EH (cell line): ENCODE measurements at regions not wholly inside any gene's neighbourhood (a gene's known extent, or its start where the extent isn't known, plus 50 kb on each side); places are given as distances from the start of the nearest gene placed in this dataset.
"Not testable (repeated sequence)": the region's sequence is repeated elsewhere in the genome, so short reads cannot be mapped to it uniquely, and the experiment has no call there.

Experiments used
- DNase-seq: peaks from one replicate; pipeline ENCODE4 v3.0.0-alpha.2; 2015; ENCODE audit warnings: low read depth

- no peak for DNase-seq
These were observed 773.3 kb upstream of the DEFB115 start for GRCh38 chr20:30484009-30484748.

DNA sequence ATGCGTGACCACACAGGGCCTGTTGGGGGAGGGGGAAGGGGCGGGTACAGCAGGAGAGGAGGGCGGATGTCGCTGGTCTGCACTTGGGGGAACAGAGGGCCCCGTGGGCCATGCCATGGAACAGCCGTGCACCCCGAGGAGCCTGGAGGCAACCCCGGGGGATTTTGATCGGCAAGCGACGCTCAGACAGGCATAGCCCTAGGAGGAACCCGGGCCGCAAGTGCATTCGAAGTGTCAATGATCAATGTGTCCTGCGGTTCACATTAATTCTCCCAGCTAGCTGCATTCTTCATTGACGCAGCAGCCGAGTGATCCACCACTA lies 772.8 kb upstream of the DEFB115 start:
- DNase-seq = no peak

DNA sequence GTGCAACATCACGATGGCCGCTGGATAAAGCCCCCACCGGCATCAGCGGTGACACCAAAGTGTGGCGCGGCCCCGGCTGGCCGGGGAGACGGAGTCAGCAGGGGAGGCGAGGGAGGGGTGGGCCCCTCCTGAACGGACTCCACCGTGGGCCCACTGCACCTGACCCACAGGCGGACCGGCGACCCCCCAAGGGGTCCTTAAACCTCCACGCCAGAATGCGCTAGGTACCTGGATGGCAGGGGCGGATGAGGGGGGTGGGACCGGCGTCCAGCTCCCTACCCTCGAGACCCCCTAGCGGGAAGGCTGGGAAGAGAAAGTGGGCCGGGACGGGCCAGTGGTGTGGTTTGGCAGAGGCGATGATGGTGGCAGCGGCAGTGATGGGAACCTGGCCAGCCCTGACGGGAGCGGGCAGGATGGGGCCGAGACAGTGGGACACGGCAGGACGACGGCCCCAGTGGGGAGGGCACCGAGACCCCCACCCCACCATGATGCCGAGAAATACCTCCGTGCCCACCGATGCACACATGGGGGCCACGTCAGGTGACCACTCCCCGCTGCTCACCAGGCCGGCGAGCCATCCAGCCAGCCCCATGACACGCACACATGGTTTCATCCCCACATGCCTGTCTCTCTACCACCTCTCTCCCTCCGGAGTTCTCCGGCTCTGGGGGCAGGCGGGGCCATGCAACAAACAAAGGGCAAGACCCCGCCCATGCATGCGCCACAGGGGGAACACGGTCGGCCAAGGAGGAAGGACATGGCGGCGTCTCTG lies 771.9 kb upstream of the DEFB115 start:
- DNase-seq = no peak

GRCh38 chr20:30486103-30486478 lies 771.4 kb upstream of the DEFB115 start:
- DNase-seq = no peak

GRCh38 chr20:30487461-30487860 lies 770.0 kb upstream of the DEFB115 start:
- DNase-seq = not testable (repeated sequence)

GRCh38 chr20:30487947-30488926 lies 769.2 kb upstream of the DEFB115 start:
- no peak for DNase-seq

- DNase-seq = no peak
These were observed 768.4 kb upstream of the DEFB115 start for GRCh38 chr20:30488941-30489613.

DNA sequence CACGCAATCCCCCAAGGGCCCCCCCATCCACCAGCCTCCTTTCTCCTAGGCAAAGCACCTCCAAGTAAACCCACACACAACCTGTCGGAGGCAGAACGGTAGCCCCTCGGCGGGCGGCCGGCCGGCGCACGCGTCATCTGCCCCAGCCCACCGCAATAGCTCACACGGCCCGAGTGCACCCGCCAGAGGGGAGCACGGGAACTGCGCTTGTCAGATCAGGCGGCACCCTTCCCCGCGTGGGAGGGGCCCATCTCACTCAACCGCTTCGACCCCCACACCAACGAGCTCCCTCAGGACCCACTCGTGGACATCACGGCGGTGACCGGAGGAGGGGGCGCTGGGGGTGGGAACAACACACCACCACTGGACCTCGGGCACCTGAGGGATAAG lies 767.9 kb upstream of the DEFB115 start:
- no peak for DNase-seq

DNA sequence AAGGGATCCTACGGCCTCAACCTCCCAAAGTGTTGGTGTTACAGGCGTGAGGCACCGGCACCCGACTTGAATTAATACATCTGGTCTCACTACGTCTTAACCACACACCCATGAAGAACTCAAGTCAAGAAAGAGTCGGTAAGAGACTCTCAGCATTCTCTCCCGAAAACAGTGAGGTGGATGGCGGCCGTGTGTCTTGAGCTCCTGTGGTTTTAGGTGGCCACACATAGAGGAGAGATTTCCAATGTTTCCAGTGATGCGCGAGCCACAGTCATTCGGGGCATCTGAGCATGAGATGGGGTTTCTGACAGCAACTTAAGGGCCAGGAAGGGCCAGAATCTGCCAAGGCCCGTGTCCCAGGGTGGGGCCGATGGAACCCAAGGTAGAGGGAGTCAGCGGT lies 766.4 kb upstream of the DEFB115 start:
- no peak for DNase-seq

DNA sequence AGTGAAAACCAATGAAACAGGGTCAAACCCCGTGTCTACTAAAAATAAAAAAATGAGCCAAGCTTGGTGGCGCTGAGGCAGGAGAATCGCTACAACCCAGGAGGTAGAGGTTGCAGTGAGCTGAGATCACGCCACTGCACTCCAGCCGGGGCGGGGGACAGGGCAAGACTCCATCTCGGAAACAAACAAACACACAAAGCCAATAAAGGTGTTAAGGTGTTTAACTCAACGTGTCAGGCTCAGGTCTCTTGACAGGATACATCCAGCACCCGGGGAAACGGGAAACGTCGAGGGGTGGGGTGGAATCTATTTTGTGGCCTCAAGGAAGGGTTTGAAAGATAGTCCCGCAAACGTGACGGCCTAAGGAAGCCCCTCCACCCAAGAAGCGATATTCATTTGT lies 760.8 kb upstream of the DEFB115 start:
- not testable (repeated sequence) for DNase-seq

DNA sequence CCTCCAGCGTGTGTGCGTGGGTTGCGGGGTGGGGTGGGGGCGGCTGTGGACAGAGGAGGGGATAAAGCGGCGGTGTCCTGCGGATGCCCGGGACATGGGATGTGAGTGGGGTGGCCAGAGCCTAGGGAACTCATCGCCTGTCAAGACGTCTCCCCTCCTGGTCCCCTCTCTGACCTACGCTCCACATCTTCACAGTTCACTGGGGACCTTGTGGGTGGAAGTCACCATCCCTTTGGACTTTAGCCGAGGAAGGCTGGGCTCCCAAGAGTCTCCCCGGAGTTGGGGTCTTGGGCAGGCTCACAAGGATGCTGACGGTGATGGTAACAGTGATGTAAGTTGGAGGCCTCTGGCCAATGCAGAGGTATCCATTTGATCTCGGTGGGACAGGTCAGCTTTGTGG lies 760.3 kb upstream of the DEFB115 start:
- not testable (repeated sequence) for DNase-seq

GRCh38 chr20:30499123-30499522 lies 758.3 kb upstream of the DEFB115 start:
- no peak for DNase-seq

- DNase-seq = not testable (repeated sequence)
These were observed 757.6 kb upstream of the DEFB115 start for GRCh38 chr20:30499716-30500446.

DNA sequence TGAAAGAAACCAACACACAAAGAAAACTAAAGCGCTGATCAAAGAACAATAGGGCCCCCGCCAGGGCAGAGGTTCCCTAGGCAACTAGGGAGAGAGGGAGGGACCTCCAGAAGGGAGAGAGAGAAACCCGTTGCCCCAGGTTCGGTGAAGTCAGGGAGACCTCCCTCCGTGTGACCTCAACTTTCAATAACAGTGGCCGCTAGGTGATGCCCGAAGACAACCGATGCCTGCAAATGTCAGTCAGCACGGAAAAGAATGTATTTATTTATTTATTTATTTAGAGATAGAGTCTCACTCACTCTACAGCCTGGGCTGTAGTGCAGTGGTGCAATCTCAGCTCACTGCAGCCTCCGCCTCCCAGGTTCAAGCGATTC lies 757.0 kb upstream of the DEFB115 start:
- not testable (repeated sequence) for DNase-seq

DNA sequence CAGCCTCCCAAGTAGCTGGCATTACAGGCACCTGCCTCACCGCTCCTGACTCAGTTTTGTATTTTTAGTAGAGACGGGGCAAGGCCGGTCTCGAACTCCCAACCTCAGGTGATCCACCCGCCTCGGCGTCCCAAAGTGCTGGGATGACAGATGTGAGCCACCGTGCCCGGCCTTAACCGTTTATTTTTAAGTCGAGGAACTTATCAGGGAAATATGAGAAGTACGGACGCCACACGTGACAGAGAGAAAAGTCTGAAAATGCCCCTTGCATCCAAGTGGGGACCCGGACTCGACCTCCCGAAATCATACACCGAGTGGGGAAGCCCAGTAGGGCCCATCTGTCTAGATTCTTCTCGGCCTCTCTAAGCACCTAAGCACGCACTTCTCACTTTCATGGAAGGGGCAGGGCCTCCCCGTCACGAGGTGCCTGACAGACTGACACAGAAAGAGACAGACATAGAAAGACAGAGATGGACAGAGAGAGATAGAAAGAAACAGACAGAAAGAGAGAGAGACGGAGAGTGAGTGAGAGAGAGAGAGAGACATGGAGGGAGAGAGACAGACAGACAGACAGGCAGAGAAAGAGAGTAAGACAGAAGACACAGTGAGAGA lies 756.5 kb upstream of the DEFB115 start:
- no peak for DNase-seq

DNA sequence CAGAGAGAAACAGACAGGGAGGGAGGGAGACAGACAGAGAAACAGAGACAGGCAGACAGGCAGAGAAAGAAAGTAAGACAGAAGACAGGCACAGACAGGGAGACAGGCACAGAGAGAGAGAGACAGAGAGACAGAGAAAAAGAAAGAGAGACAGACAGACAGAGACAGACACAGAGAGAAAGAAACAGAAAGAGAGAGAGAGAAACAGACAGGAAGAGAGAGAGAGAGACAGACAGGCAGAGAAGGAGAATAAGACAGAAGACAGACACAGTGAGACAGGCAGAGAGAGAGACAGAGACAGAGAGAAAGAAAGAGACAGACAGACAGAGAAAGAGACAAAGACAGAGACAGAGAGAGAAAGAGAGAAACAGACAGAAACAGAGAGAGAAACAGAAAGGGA lies 754.8 kb upstream of the DEFB115 start:
- DNase-seq = no peak

GRCh38 chr20:30503204-30503603 lies 754.3 kb upstream of the DEFB115 start:
- DNase-seq = not testable (repeated sequence)

GRCh38 chr20:30503992-30504570 lies 753.4 kb upstream of the DEFB115 start:
- no peak for DNase-seq

DNA sequence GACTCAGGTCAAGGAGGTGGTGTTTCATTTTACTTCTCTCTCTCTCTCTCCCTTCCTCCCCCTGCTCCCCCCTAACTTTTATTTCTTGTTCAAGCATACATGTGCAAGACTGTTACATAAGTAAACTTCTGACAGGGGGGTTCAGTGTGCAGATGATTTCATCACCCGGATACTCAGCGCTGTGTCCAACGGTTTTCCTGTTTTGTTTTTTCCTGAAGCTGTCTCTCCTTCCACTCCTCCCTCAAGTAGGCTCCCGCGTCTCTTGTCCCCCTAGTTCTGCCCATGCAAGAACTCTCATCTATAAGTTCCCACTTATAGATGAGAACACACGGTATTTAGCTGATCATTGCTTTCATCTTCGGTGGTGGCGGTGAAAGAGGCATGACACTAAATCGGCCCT lies 751.9 kb upstream of the DEFB115 start:
- DNase-seq = no peak

GRCh38 chr20:30506100-30506499 lies 751.4 kb upstream of the DEFB115 start:
- no peak for DNase-seq

GRCh38 chr20:30508382-30508781 lies 749.1 kb upstream of the DEFB115 start:
- DNase-seq = not testable (repeated sequence)
